ENCODE measurements at regions not wholly inside any gene's neighbourhood (a gene's known extent, or its start where the extent isn't known, plus 50 kb on each side); places are given as distances from the start of the nearest gene placed in this dataset.

DNA sequence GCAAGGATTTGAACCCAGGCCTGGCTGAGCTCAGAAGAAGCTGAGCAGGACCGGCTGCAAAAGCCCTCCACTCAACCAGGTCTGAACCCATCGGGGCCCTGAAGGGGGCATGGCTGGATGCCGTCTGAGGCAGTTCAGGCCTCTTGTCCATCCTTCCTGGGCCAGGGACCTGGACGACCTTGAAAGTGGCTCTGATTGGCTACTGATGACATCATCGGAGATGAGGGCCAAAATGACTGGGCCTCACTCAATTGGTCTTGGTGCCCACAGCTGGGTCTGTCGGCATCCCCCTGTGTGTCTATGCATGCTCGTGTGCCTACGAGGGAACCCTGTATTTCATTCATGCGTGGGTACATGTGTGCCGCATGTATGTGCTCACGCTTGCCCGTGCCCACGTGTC lies 71.8 kb downstream of the PTPRS start:
- ChIA-PET CTCF (no interaction called here), POLR2A (ENCODE audit: unreplicated experiment) (no interaction called here)
- DNase-seq (no peak), ATAC-seq (no peak)
- no TSS peak for BruUV-seq (replicated peaks)
- Histone ChIP-seq H3K27ac (ENCODE audit: low read length) (no peak overlapping the region), H3K9ac (ENCODE audit: low read length) (no peak overlapping the region), H3F3A (ENCODE audit: low read length, unreplicated experiment) (no peaks in the 10 kb centered on the region), H3K9me2 (replicated peaks; ENCODE audit: low read length) (no peaks in the 10 kb centered on the region), H3K9me3 (ENCODE audit: low read length) (no peaks in the 10 kb centered on the region), H3K4me1 (ENCODE audit: insufficient read depth, low read length) (no peaks in the 10 kb centered on the region), H3K4me3 (ENCODE audit: low read length) (no peak overlapping the region), H2AFZ (ENCODE audit: low read length) (no peak overlapping the region), H3K79me2 (ENCODE audit: low read length) (no peaks in the 10 kb centered on the region), H4K20me1 (ENCODE audit: low read length) (no peaks in the 10 kb centered on the region), H3K4me2 (ENCODE audit: low read length) (no peak overlapping the region), H3K27me3 (ENCODE audit: low read length) (no peaks in the 10 kb centered on the region), H3K36me3 (ENCODE audit: low read depth, low read length) (peaks cover under 1% of the 10 kb centered on the region; the same call in 1 of the 2 replicates)
- intact Hi-C loops (cut with micrococcal nuclease): no loop called here
- TF ChIP-seq EZH2phosphoT487 (IDR thresholded peaks at IDR 0.05; ENCODE audit: borderline replicate concordance, low read length): no peak
- TF ChIP-seq, protein P1, sequence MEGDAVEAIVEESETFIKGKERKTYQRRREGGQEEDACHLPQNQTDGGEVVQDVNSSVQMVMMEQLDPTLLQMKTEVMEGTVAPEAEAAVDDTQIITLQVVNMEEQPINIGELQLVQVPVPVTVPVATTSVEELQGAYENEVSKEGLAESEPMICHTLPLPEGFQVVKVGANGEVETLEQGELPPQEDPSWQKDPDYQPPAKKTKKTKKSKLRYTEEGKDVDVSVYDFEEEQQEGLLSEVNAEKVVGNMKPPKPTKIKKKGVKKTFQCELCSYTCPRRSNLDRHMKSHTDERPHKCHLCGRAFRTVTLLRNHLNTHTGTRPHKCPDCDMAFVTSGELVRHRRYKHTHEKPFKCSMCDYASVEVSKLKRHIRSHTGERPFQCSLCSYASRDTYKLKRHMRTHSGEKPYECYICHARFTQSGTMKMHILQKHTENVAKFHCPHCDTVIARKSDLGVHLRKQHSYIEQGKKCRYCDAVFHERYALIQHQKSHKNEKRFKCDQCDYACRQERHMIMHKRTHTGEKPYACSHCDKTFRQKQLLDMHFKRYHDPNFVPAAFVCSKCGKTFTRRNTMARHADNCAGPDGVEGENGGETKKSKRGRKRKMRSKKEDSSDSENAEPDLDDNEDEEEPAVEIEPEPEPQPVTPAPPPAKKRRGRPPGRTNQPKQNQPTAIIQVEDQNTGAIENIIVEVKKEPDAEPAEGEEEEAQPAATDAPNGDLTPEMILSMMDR (conservative IDR thresholded peaks at IDR 0.05; ENCODE audit: low read depth, low read length): no peak
- no peak for TF ChIP-seq EZH2 (IDR thresholded peaks at IDR 0.05; ENCODE audit: low read length, unreplicated experiment)

DNA sequence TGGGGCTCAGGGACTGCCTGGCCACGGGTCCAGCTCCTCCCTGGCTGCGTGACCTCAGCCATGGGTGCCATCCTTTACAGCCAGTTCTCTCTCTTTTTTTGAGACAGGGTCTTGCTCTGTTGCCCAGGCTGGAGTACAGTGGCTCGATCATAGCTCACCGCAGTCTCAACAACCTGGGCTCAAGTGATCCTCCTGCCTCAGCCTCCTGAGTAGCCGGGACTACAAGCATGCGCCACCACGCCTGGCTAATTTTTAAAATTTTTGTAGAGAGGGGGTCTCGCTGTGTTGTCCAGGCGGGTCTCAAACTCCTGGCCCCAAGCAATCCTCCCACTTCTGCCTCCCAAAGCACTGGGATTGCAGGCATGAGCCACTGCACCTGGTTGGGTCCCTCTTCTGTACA lies 75.4 kb downstream of the PTPRS start:
- CTCF ChIA-PET: no interaction called here
- H3K9me3 ChIP-seq (ENCODE audit: low read length): no peaks in the 10 kb centered on the region

DNA sequence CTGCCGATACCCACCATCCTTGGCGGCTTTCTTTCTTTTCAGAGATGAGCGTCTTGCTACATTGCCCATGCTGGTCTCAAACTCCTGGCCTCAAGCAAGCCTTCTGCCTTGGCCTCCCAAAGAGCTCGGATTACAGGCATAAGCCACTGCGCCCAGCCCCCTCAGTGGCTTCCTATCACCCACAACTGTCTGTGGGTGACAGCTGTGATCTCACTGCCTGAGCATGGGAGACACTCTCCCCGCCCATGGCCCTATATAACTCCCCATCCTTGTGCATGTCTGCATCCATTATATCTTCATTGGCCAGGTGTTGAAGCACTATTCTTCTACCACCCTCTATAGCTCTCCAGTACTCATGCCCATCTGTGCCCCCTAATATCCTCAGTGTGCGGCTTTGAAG lies 76.2 kb downstream of the PTPRS start:
- ChIA-PET CTCF (no interaction called here), POLR2A (ENCODE audit: unreplicated experiment) (no interaction called here)
- Histone ChIP-seq H2AFZ (ENCODE audit: low read length) (no peak overlapping the region), H3K4me1 (ENCODE audit: insufficient read depth, low read length) (peaks cover 10% of the 10 kb centered on the region), H3K36me3 (ENCODE audit: low read depth, low read length) (no peaks in the 10 kb centered on the region; the same call in 1 of the 2 replicates), H3K9ac (ENCODE audit: low read length) (no peak overlapping the region), H3K4me2 (ENCODE audit: low read length) (no peak overlapping the region), H3K4me3 (ENCODE audit: low read length) (no peak overlapping the region), H3K27ac (ENCODE audit: low read length) (no peak overlapping the region), H3K9me3 (ENCODE audit: low read length) (no peaks in the 10 kb centered on the region), H3F3A (ENCODE audit: low read length, unreplicated experiment) (no peaks in the 10 kb centered on the region), H3K27me3 (ENCODE audit: low read length) (no peaks in the 10 kb centered on the region), H3K9me2 (replicated peaks; ENCODE audit: low read length) (no peaks in the 10 kb centered on the region), H4K20me1 (ENCODE audit: low read length) (no peaks in the 10 kb centered on the region), H3K79me2 (ENCODE audit: low read length) (no peaks in the 10 kb centered on the region)
- TF ChIP-seq EZH2phosphoT487 (IDR thresholded peaks at IDR 0.05; ENCODE audit: borderline replicate concordance, low read length): no peak
- TF ChIP-seq, protein P1 (conservative IDR thresholded peaks at IDR 0.05; ENCODE audit: low read depth, low read length): no peak
- TF ChIP-seq EZH2 (IDR thresholded peaks at IDR 0.05; ENCODE audit: low read length, unreplicated experiment): no peak
- ATAC-seq (no peak), DNase-seq (no peak)
- intact Hi-C loops (cut with micrococcal nuclease): no loop called here
- BruUV-seq (replicated peaks): no TSS peak

More for the DNA sequence above, 75.4 kb downstream of the PTPRS start:
- no peak overlapping the region for H3K9ac ChIP-seq (ENCODE audit: low read length)
- H2AFZ ChIP-seq (ENCODE audit: low read length): no peak overlapping the region
- H3K9me2 ChIP-seq (replicated peaks; ENCODE audit: low read length): no peaks in the 10 kb centered on the region
- intact Hi-C loops (cut with micrococcal nuclease): no loop called here
- DNase-seq (no peak), ATAC-seq (no peak)
- POLR2A ChIA-PET (ENCODE audit: unreplicated experiment): no interaction called here
- H3F3A ChIP-seq (ENCODE audit: low read length, unreplicated experiment): no peaks in the 10 kb centered on the region
- H3K4me2 ChIP-seq (ENCODE audit: low read length): no peak overlapping the region
- H3K79me2 ChIP-seq (ENCODE audit: low read length): no peaks in the 10 kb centered on the region
- H3K27me3 ChIP-seq (ENCODE audit: low read length): no peaks in the 10 kb centered on the region
- TF ChIP-seq, protein P1 (conservative IDR thresholded peaks at IDR 0.05; ENCODE audit: low read depth, low read length): no peak
- TF ChIP-seq EZH2 (IDR thresholded peaks at IDR 0.05; ENCODE audit: low read length, unreplicated experiment): no peak
- TF ChIP-seq EZH2phosphoT487 (IDR thresholded peaks at IDR 0.05; ENCODE audit: borderline replicate concordance, low read length): no peak
- H3K4me1 ChIP-seq (ENCODE audit: insufficient read depth, low read length): peaks cover 10% of the 10 kb centered on the region
- no peaks in the 10 kb centered on the region for H3K36me3 ChIP-seq (ENCODE audit: low read depth, low read length)
- no peak overlapping the region for H3K27ac ChIP-seq (ENCODE audit: low read length)
- H3K4me3 ChIP-seq (ENCODE audit: low read length): no peak overlapping the region
- no peaks in the 10 kb centered on the region for H4K20me1 ChIP-seq (ENCODE audit: low read length)
- no TSS peak for BruUV-seq (replicated peaks)

All from PC-3 (cell line).